Right atrium auricular region (tissue), 2 donors: ENCODE measurements at regions not wholly inside any gene's neighbourhood (a gene's known extent, or its start where the extent isn't known, plus 50 kb on each side); places are given as distances from the start of the nearest gene placed in this dataset.
A peak's percentile ranks its signal among the peaks of the same experiment; 100 is the strongest.
"Not testable (repeated sequence)": the region's sequence is repeated elsewhere in the genome, so short reads cannot be mapped to it uniquely, and the experiment has no call there.

Source experiments
- DNase-seq: peaks from one replicate; pipeline ENCODE4 v3.0.0-alpha.2; 2019; ENCODE audit warnings: low spot score
- H3K27ac ChIP-seq, 2 donors: fragments of 200-600 bp; sonication (generic); 1 replicate in 1 of 2; 2 replicates in 1 of 2; pipeline ENCODE4 v1.5.1; 2016 to 2019
- H3K27me3 ChIP-seq, 2 donors: fragments of 200-600 bp; sonication (generic); one replicate each; pipeline versions ENCODE4 v1.5.1 to v1.6.0; 2017 to 2019
- H3K36me3 ChIP-seq: fragments of 200-600 bp; sonication (generic); one replicate; pipeline ENCODE4 v1.5.1; 2016
- H3K4me1 ChIP-seq, 2 donors: fragments of 200-600 bp; sonication (generic); one replicate each; pipeline versions ENCODE4 v1.5.1 to v1.6.0; 2017 to 2019
- H3K4me3 ChIP-seq, 2 donors: fragments of 200-600 bp; sonication (generic); 1 replicate in 1 of 2; 2 replicates in 1 of 2; pipeline ENCODE4 v1.5.1; 2017 to 2019; ENCODE audit warnings: mild to moderate bottlenecking in 1 of 2, moderate library complexity in 1 of 2
- H3K9me3 ChIP-seq, 2 donors: fragments of 200-600 bp; sonication (generic); one replicate each; pipeline ENCODE4 v1.5.1; 2019
- TF ChIP-seq, protein P1 (sequence below), 2 donors: fragments of 200-600 bp; sonication (generic); IDR thresholded peaks; one replicate each; pipeline ENCODE4 v1.5.1; 2019; ENCODE audit warnings: antibody characterized with exemption in 2 of 2

DNA sequence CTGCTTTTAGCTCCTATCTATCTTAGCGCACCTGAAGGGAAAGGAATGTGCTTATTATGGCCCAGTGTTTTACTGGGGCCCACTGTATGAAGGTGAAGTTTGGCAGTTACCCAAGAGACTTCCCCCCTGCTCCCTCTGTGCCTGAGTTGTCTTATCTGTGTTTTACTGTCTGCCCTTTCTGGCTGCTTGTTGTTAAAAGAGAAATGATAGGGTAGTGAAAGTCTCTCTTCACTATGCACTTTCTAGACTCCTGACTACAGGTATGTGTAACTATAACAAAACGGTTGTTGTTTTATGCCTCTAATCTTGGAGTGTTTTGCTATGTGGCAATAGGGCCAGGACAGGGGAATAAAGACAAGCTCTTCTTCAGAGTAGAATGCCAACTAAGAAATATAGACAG, 326.9 kb downstream of the KIF20B start:
- Histone ChIP-seq H3K36me3 (no peaks in the 10 kb centered on the region), H3K4me1 (no peaks in the 10 kb centered on the region), H3K27me3 (no peaks in the 10 kb centered on the region), H3K9me3 (peaks cover 0 to 4% of the 10 kb centered on the region in 2 donors), H3K27ac (no peak overlapping the region), H3K4me3 (no peak overlapping the region)
- no peak for DNase-seq
- TF ChIP-seq, protein P1, sequence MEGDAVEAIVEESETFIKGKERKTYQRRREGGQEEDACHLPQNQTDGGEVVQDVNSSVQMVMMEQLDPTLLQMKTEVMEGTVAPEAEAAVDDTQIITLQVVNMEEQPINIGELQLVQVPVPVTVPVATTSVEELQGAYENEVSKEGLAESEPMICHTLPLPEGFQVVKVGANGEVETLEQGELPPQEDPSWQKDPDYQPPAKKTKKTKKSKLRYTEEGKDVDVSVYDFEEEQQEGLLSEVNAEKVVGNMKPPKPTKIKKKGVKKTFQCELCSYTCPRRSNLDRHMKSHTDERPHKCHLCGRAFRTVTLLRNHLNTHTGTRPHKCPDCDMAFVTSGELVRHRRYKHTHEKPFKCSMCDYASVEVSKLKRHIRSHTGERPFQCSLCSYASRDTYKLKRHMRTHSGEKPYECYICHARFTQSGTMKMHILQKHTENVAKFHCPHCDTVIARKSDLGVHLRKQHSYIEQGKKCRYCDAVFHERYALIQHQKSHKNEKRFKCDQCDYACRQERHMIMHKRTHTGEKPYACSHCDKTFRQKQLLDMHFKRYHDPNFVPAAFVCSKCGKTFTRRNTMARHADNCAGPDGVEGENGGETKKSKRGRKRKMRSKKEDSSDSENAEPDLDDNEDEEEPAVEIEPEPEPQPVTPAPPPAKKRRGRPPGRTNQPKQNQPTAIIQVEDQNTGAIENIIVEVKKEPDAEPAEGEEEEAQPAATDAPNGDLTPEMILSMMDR (IDR thresholded peaks at IDR 0.05), result no peak

DNA sequence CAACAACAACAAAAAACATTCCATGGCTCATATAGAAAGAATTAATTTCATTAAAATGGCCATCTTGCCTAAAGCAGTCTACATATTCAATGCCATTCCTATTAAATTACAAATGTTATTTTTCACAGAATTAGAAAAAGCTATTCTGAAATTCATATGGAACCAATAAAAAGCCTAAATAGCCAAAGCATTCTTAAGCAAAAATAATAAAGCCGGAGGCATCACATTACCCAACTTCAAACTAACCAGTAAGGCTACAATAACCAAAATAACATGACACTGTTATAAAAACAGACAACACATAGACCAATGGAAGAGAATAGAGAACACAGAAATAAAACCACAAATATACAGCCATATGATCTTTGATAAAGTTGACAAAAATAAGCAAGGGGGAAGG, 330.4 kb downstream of the KIF20B start:
- Histone ChIP-seq H3K27me3 (no peaks in the 10 kb centered on the region), H3K36me3 (no peaks in the 10 kb centered on the region), H3K27ac (no peak overlapping the region), H3K9me3 (peaks cover 0 to 4% of the 10 kb centered on the region in 2 donors), H3K4me3 (no peak overlapping the region), H3K4me1 (no peaks in the 10 kb centered on the region)
- DNase-seq, result no peak
- TF ChIP-seq, protein P1 (IDR thresholded peaks at IDR 0.05), result no peak

DNA sequence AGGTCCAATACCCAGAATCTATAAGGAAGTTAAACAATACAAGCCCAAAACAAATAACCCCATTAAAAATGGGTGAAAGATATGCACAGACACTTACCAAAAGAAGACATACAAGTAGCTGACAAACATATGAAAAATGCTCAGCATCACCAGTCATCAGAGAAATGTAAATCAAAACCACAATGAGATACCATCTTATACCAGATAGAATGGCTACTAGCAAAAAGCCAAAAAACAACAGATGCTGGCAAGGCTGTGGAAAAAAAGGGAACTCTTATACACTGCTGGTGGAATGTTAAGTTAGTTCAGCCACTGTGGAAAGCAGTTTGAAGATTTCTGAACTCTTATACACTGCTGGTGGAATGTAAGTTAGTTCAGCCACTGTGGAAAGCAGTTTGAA, 331.1 kb downstream of the KIF20B start:
- H3K27me3 ChIP-seq, result no peaks in the 10 kb centered on the region
- DNase-seq, result no peak
- no peaks in the 10 kb centered on the region for H3K4me1 ChIP-seq
- no peak overlapping the region for H3K27ac ChIP-seq
- peaks cover 0 to 4% of the 10 kb centered on the region in 2 donors for H3K9me3 ChIP-seq
- H3K36me3 ChIP-seq, result no peaks in the 10 kb centered on the region
- no peak overlapping the region for H3K4me3 ChIP-seq
- TF ChIP-seq, protein P1 (IDR thresholded peaks at IDR 0.05), result no peak

DNA sequence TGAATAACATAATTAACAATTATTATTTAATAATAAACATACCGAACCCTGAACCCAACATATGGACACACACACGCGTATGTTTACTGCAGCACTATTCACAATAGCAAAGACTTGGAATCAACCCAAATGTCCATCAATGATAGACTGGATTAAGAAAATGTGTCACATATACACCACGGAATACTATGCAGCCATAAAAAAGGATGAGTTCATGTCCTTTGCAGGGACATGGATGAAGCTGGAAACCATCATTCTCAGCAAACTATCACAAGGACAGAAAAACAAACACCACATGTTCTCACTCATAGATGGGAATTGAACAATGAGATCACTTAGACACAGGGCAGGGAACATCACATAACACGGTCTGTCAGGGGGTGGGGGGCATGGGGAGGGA, 333.5 kb downstream of the KIF20B start:
- H3K36me3 ChIP-seq, H3K4me1 ChIP-seq, DNase-seq, H3K27ac ChIP-seq, H3K27me3 ChIP-seq, H3K4me3 ChIP-seq, H3K9me3 ChIP-seq: not testable (repeated sequence)

- DNase-seq, result no peak
- Histone ChIP-seq H3K4me3 (no peak overlapping the region), H3K27ac (peak overlapping the region in 1 of 2 donors; percentile 56), H3K4me1 (no peaks in the 10 kb centered on the region), H3K36me3 (no peaks in the 10 kb centered on the region), H3K9me3 (no peaks in the 10 kb centered on the region), H3K27me3 (no peaks in the 10 kb centered on the region)
- TF ChIP-seq, protein P1 (IDR thresholded peaks at IDR 0.05), result no peak
These were observed 340.2 kb downstream of the KIF20B start for GRCh38 chr10:90041585-90041984.

DNA sequence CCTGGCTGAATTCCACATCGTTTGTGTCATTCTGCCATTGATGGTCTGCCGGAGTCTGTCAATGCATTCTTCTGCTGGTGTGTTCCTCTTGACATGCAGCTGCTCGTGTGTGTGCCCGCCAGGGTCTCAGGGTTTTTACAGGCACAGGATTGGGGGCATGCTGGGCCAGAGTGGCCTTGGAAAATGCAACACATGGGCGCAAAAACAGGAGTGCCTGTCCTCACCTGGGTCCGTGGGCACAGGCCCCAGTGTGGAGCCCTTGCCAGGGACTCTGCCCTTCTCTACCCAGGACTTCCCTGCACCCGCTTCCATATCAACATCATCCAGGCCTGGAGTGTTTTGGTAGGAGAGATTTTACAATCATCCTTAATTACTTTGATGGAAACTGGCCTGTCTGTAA, 340.7 kb downstream of the KIF20B start:
- TF ChIP-seq, protein P1 (IDR thresholded peaks at IDR 0.05), result no peak
- no peaks in the 10 kb centered on the region for H3K4me1 ChIP-seq
- no peaks in the 10 kb centered on the region for H3K27me3 ChIP-seq
- no peaks in the 10 kb centered on the region for H3K36me3 ChIP-seq
- H3K27ac ChIP-seq, result peak overlapping the region in 1 of 2 donors; percentile 56
- DNase-seq, result no peak
- no peak overlapping the region for H3K4me3 ChIP-seq
- H3K9me3 ChIP-seq, result no peaks in the 10 kb centered on the region
